ENCODE measurements at regions not wholly inside any gene's neighbourhood (a gene's known extent, or its start where the extent isn't known, plus 50 kb on each side); places are given as distances from the start of the nearest gene placed in this dataset.

GRCh38 chr3:119091936-119092677, 53.9 kb upstream of the TEX55 start:
- DNase-seq, result no peak

GRCh38 chr3:119087799-119088198, 53.2 kb upstream of the IGSF11 start:
- CTCF ChIA-PET, result interaction anchor here (3.9 kb wide), 1 partner anchor 203 kb away, joined by 22 read pairs; no protein-coding TSS in a partner anchor
- no peak for DNase-seq
- no peaks in the 10 kb centered on the region for H3K36me3 Mint-ChIP-seq (ENCODE audit: low read depth)
- H3K9me3 Mint-ChIP-seq (ENCODE audit: insufficient read depth), result no peaks in the 10 kb centered on the region
- H3K4me1 Mint-ChIP-seq (ENCODE audit: low read depth), result no peaks in the 10 kb centered on the region
- no peak overlapping the region for H3K27ac Mint-ChIP-seq
- POLR2A ChIA-PET, result no interaction called here
- peaks cover 20% of the 10 kb centered on the region for H3K27me3 Mint-ChIP-seq (ENCODE audit: low read depth)
- ATAC-seq, result no peak
- H3K4me3 Mint-ChIP-seq, result no peak overlapping the region

More at GRCh38 chr3:119091936-119092677, 53.9 kb upstream of the TEX55 start:
- Mint-ChIP-seq H3K27me3 (ENCODE audit: low read depth) (peaks cover 16% of the 10 kb centered on the region), H3K4me1 (ENCODE audit: low read depth) (no peaks in the 10 kb centered on the region), H3K27ac (no peak overlapping the region), H3K9me3 (ENCODE audit: insufficient read depth) (no peaks in the 10 kb centered on the region), H3K4me3 (no peak overlapping the region), H3K36me3 (ENCODE audit: low read depth) (no peaks in the 10 kb centered on the region)
- ChIA-PET POLR2A (no interaction called here), CTCF (interaction anchor here (1.0 to 9.0 kb wide), 2 partner anchors 57 to 208 kb away, joined by 3 to 215 read pairs; partner anchors contain the start of gene IGSF11)
- ATAC-seq, result no peak

GRCh38 chr3:119085070-119085439, 50.4 kb upstream of the IGSF11 start:
- POLR2A ChIA-PET, result no interaction called here
- CTCF ChIA-PET, result interaction anchor here (1.8 kb wide), 1 partner anchor 200 kb away, joined by 9 read pairs; no protein-coding TSS in a partner anchor
- H3K4me1 Mint-ChIP-seq (ENCODE audit: low read depth), result no peaks in the 10 kb centered on the region
- H3K27ac Mint-ChIP-seq, result no peak overlapping the region
- ATAC-seq (no peak), DNase-seq (no peak)
- peaks cover 23% of the 10 kb centered on the region for H3K27me3 Mint-ChIP-seq (ENCODE audit: low read depth)
- H3K9me3 Mint-ChIP-seq (ENCODE audit: insufficient read depth), result no peaks in the 10 kb centered on the region
- H3K4me3 Mint-ChIP-seq, result no peak overlapping the region
- H3K36me3 Mint-ChIP-seq (ENCODE audit: low read depth), result no peaks in the 10 kb centered on the region

- no peaks in the 10 kb centered on the region for H3K36me3 Mint-ChIP-seq (ENCODE audit: low read depth)
- peaks cover 23% of the 10 kb centered on the region for H3K27me3 Mint-ChIP-seq (ENCODE audit: low read depth)
- no peaks in the 10 kb centered on the region for H3K4me1 Mint-ChIP-seq (ENCODE audit: low read depth)
- ChIA-PET CTCF (interaction anchor here (1.8 kb wide), 1 partner anchor 200 kb away, joined by 9 read pairs; no protein-coding TSS in a partner anchor), POLR2A (no interaction called here)
- DNase-seq (no peak), ATAC-seq (no peak)
- H3K9me3 Mint-ChIP-seq (ENCODE audit: insufficient read depth), result no peaks in the 10 kb centered on the region
- H3K27ac Mint-ChIP-seq, result no peak overlapping the region
- no peak overlapping the region for H3K4me3 Mint-ChIP-seq
These were observed 49.9 kb upstream of the IGSF11 start for GRCh38 chr3:119084371-119085069.

Data from activated CD8-positive, alpha-beta T cell treated with anti-CD3 and anti-CD28 coated beads, Interleukin-2, amount 10 ng/mL, durations not matched to agents 7 days and 5 days (primary cell).